HL-60 (cell line): ENCODE measurements at regions not wholly inside any gene's neighbourhood (a gene's known extent, or its start where the extent isn't known, plus 50 kb on each side); places are given as distances from the start of the nearest gene placed in this dataset.
"Not testable (repeated sequence)": the region's sequence is repeated elsewhere in the genome, so short reads cannot be mapped to it uniquely, and the experiment has no call there.

Experiments
- CTCF ChIP-seq: IDR thresholded peaks from one replicate; pipeline ENCODE4 v1.5.1; 2011; ENCODE audit warnings: low read length, control low read depth, inconsistent platforms; ENCODE audit not compliant: insufficient read depth
- GABPA ChIP-seq: IDR thresholded peaks from 2 replicates; pipeline ENCODE4 v1.6.1; 2012; ENCODE audit warnings: low read depth
- POLR2AphosphoS5 ChIP-seq: IDR thresholded peaks from 2 replicates; pipeline ENCODE4 v1.6.1; 2012; ENCODE audit warnings: low read depth
- SPI1 ChIP-seq: IDR thresholded peaks from 2 replicates; pipeline ENCODE4 v1.6.1; 2012; ENCODE audit warnings: low read depth, mild to moderate bottlenecking, borderline replicate concordance

DNA sequence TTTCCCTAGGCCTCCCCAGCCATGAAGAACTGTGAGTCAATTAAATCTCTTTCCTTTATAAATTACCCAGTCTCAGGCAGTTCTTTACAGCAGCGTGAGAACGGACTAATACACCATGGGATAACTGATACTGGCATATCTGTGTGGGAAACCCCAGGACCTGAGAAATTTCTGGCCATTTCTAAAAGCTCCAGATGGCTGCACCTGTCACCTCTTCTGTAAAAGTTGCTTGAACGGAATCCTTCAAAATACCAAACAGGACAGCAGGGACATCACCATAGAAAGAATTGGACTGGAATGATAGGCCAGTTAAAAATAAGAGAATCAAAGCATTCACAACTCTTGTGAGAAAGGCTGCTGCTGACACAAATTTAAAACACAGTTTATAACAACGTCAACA is 134.0 kb upstream of the FOXD4L5 start:
- not testable (repeated sequence) for TF ChIP-seq GABPA, SPI1, CTCF, POLR2AphosphoS5
